Activated B cell treated with CpG ODN at 0.5 μM for 24 hours (primary cell): ENCODE measurements at regions not wholly inside any gene's neighbourhood (a gene's known extent, or its start where the extent isn't known, plus 50 kb on each side); places are given as distances from the start of the nearest gene placed in this dataset.

Source experiments
- ATAC-seq: fragments of 200-7000 bp; cut with Tn5 transposase; one replicate; pipeline ENCODE4 v1.10.0; 2021; ENCODE audit warnings: low read depth, mild to moderate bottlenecking, moderate library complexity
- CTCF ChIA-PET: fragments of 350-600 bp; sonication (Branson Sonifier 250); formaldehyde crosslinking; loops from one replicate; lab custom pipeline; 2021; ENCODE audit warnings: antibody characterized with exemption; lab: Charles Lee
- POLR2A ChIA-PET: fragments of 350-600 bp; sonication (Branson Sonifier 250); formaldehyde crosslinking; loops from one replicate; lab custom pipeline; 2021; ENCODE audit warnings: antibody characterized with exemption; lab: Charles Lee
- DNase-seq: peaks from one replicate; pipeline ENCODE4 v3.0.0; 2022
- H3K27ac Mint-ChIP-seq: one replicate; pipeline ENCODE4 v1.8.0; 2020; ENCODE audit warnings: mixed read lengths
- H3K27me3 Mint-ChIP-seq: one replicate; pipeline ENCODE4 v1.8.0; 2021; ENCODE audit warnings: mixed read lengths
- H3K36me3 Mint-ChIP-seq: one replicate; pipeline ENCODE4 v1.8.0; 2021; ENCODE audit warnings: low read depth, mixed read lengths
- H3K4me1 Mint-ChIP-seq: one replicate; pipeline ENCODE4 v1.8.0; 2021; ENCODE audit warnings: mixed read lengths
- H3K4me3 Mint-ChIP-seq: one replicate; pipeline ENCODE4 v1.8.0; 2020; ENCODE audit warnings: mild to moderate bottlenecking, mixed read lengths
- H3K9me3 Mint-ChIP-seq: one replicate; pipeline ENCODE4 v1.8.0; 2020; ENCODE audit warnings: mixed read lengths
- intact Hi-C: fragments of 100-400 bp; cut with micrococcal nuclease; formaldehyde crosslinking; loops from one replicate; pipeline ENCODE4 v1.15.1; 2024
- TF ChIP-seq, protein P1 (sequence below): fragments of 200-600 bp; IDR thresholded peaks from one replicate; pipeline ENCODE4 v1.8.0; 2022; ENCODE audit warnings: antibody characterized with exemption, mild to moderate bottlenecking

DNA sequence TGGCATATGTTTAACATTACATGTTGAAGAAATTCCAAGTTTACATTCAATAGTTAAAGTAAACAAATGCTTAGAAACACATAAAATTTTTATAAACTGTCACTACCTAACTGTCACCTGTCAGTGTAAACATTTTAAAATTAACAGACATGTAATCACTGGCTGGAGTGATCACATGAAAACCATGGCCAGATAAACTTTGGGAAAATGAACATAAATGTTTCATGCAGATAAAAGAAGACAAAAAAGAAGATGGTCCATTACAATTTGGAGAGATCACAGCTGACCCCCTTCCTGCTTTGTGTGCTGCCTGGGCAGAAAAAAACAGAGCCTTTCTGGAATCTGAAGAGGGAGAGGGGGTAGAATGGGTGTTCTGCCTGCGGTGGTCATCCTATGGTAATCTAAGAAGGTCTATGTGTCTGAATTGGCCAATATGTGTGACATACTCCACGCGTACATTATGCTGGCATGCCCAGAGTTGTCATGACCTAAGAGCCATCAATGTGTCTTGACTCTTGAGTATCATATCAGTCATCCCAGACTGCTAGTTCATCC lies 57.5 kb upstream of the MEOX2 start:
- H3K4me3 Mint-ChIP-seq: no peak overlapping the region
- H3K36me3 Mint-ChIP-seq: no peaks in the 10 kb centered on the region
- TF ChIP-seq, protein P1, sequence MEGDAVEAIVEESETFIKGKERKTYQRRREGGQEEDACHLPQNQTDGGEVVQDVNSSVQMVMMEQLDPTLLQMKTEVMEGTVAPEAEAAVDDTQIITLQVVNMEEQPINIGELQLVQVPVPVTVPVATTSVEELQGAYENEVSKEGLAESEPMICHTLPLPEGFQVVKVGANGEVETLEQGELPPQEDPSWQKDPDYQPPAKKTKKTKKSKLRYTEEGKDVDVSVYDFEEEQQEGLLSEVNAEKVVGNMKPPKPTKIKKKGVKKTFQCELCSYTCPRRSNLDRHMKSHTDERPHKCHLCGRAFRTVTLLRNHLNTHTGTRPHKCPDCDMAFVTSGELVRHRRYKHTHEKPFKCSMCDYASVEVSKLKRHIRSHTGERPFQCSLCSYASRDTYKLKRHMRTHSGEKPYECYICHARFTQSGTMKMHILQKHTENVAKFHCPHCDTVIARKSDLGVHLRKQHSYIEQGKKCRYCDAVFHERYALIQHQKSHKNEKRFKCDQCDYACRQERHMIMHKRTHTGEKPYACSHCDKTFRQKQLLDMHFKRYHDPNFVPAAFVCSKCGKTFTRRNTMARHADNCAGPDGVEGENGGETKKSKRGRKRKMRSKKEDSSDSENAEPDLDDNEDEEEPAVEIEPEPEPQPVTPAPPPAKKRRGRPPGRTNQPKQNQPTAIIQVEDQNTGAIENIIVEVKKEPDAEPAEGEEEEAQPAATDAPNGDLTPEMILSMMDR: no peak
- intact Hi-C loops: no loop called here
- no peak for DNase-seq
- ATAC-seq: no peak
- CTCF ChIA-PET: no interaction called here
- POLR2A ChIA-PET: no interaction called here
- H3K27me3 Mint-ChIP-seq: no peaks in the 10 kb centered on the region
- no peaks in the 10 kb centered on the region for H3K4me1 Mint-ChIP-seq
- H3K27ac Mint-ChIP-seq: no peak overlapping the region
- H3K9me3 Mint-ChIP-seq: peaks cover 1% of the 10 kb centered on the region

DNA sequence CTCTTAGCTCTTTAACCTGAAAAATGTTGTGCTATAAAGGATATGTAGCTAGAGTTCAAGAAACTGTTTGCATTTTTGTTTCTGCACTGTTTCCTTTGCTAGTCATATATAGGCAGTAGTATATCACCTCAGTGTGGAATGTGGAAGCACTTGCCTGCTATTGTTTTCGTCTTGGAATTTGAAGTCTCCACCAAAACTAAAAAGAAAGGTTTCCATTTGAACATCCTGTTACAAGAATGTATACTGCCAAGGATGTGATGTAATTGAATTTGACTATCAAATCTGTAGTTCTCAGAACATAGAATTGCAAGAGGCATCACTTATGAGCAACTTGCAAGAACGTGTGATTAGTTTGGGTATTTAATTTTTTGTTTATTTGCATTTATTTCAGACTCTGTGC lies 51.1 kb upstream of the MEOX2 start:
- TF ChIP-seq, protein P1: no peak
- H3K4me3 Mint-ChIP-seq: no peak overlapping the region
- intact Hi-C loops: no loop called here
- DNase-seq: no peak
- no peak overlapping the region for H3K27ac Mint-ChIP-seq
- no peaks in the 10 kb centered on the region for H3K36me3 Mint-ChIP-seq
- CTCF ChIA-PET: no interaction called here
- no peaks in the 10 kb centered on the region for H3K27me3 Mint-ChIP-seq
- H3K4me1 Mint-ChIP-seq: no peaks in the 10 kb centered on the region
- POLR2A ChIA-PET: no interaction called here
- H3K9me3 Mint-ChIP-seq: peaks cover 4% of the 10 kb centered on the region
- ATAC-seq: no peak
